ENCODE measurements at regions not wholly inside any gene's neighbourhood (a gene's known extent, or its start where the extent isn't known, plus 50 kb on each side); places are given as distances from the start of the nearest gene placed in this dataset.
"Not testable (repeated sequence)": the region's sequence is repeated elsewhere in the genome, so short reads cannot be mapped to it uniquely, and the experiment has no call there.

- H3K36me3 ChIP-seq: no peaks in the 10 kb centered on the region
- intact Hi-C loops (cut with DNase I): no loop called here
- H3K4me3 ChIP-seq: no peak overlapping the region
- H3K9ac ChIP-seq (ENCODE audit: low read depth in 2 of 2, low read length in 2 of 2): no peak overlapping the region
- no peaks in the 10 kb centered on the region for H3K9me3 ChIP-seq
- TF ChIP-seq CTCF (IDR thresholded peaks at IDR 0.05): no peak
- H3K4me1 ChIP-seq: no peaks in the 10 kb centered on the region
- DNase-seq: no peak
- H3K27me3 ChIP-seq: no peaks in the 10 kb centered on the region
- H3K27ac ChIP-seq: no peak overlapping the region
Measured at GRCh38 chr5:63743096-63743798, 219.0 kb downstream of the HTR1A start.

GRCh38 chr5:63732880-63733279, 229.4 kb downstream of the HTR1A start:
- H3K36me3 ChIP-seq; H3K27ac ChIP-seq; DNase-seq; H3K9me3 ChIP-seq; H3K4me1 ChIP-seq; H3K4me3 ChIP-seq; H3K9ac ChIP-seq (ENCODE audit: low read depth in 2 of 2, low read length in 2 of 2); intact Hi-C loops (cut with DNase I); H3K27me3 ChIP-seq: not testable (repeated sequence)

- H3K36me3 ChIP-seq: no peaks in the 10 kb centered on the region
- no peak for TF ChIP-seq CTCF (IDR thresholded peaks at IDR 0.05)
- no peak overlapping the region for H3K9ac ChIP-seq (ENCODE audit: low read depth in 2 of 2, low read length in 2 of 2)
Measured at GRCh38 chr5:63727583-63727982, 234.7 kb downstream of the HTR1A start.

GRCh38 chr5:63726496-63726895, 235.7 kb downstream of the HTR1A start:
- no peaks in the 10 kb centered on the region for H3K36me3 ChIP-seq
- DNase-seq: no peak
- no peaks in the 10 kb centered on the region for H3K9me3 ChIP-seq
- intact Hi-C loops (cut with DNase I): no loop called here
- no peak for TF ChIP-seq CTCF (IDR thresholded peaks at IDR 0.05)
- no peak overlapping the region for H3K9ac ChIP-seq (ENCODE audit: low read depth in 2 of 2, low read length in 2 of 2)
- H3K4me3 ChIP-seq: no peak overlapping the region
- H3K27me3 ChIP-seq: no peaks in the 10 kb centered on the region
- no peaks in the 10 kb centered on the region for H3K4me1 ChIP-seq
- no peak overlapping the region for H3K27ac ChIP-seq

More at GRCh38 chr5:63727583-63727982, 234.7 kb downstream of the HTR1A start:
- Histone ChIP-seq H3K4me3 (no peak overlapping the region), H3K27ac (no peak overlapping the region), H3K27me3 (no peaks in the 10 kb centered on the region), H3K9me3 (no peaks in the 10 kb centered on the region), H3K4me1 (no peaks in the 10 kb centered on the region)
- DNase-seq: no peak
- intact Hi-C loops (cut with DNase I): no loop called here

GRCh38 chr5:63719147-63719546, 243.1 kb downstream of the HTR1A start:
- TF ChIP-seq CTCF (IDR thresholded peaks at IDR 0.05): no peak

GRCh38 chr5:63700241-63700640, 262.0 kb downstream of the HTR1A start:
- Histone ChIP-seq H3K9me3 (no peaks in the 10 kb centered on the region), H3K9ac (ENCODE audit: low read depth in 2 of 2, low read length in 2 of 2) (no peak overlapping the region), H3K36me3 (no peaks in the 10 kb centered on the region), H3K27me3 (no peaks in the 10 kb centered on the region), H3K4me3 (no peak overlapping the region), H3K27ac (no peak overlapping the region), H3K4me1 (no peaks in the 10 kb centered on the region)
- no peak for DNase-seq
- no peak for TF ChIP-seq CTCF (IDR thresholded peaks at IDR 0.05)
- intact Hi-C loops (cut with DNase I): no loop called here

More at GRCh38 chr5:63719147-63719546, 243.1 kb downstream of the HTR1A start:
- H3K9ac ChIP-seq (ENCODE audit: low read depth in 2 of 2, low read length in 2 of 2): no peak overlapping the region
- no peaks in the 10 kb centered on the region for H3K27me3 ChIP-seq
- H3K4me3 ChIP-seq: no peak overlapping the region
- H3K4me1 ChIP-seq: no peaks in the 10 kb centered on the region
- no peaks in the 10 kb centered on the region for H3K9me3 ChIP-seq
- H3K27ac ChIP-seq: no peak overlapping the region
- intact Hi-C loops (cut with DNase I): no loop called here
- DNase-seq: no peak
- H3K36me3 ChIP-seq: no peaks in the 10 kb centered on the region

Measured in colonic mucosa (tissue), 4 donors.